ENCODE measurements at regions not wholly inside any gene's neighbourhood (a gene's known extent, or its start where the extent isn't known, plus 50 kb on each side); places are given as distances from the start of the nearest gene placed in this dataset.
"Not testable (repeated sequence)": the region's sequence is repeated elsewhere in the genome, so short reads cannot be mapped to it uniquely, and the experiment has no call there.

DNA sequence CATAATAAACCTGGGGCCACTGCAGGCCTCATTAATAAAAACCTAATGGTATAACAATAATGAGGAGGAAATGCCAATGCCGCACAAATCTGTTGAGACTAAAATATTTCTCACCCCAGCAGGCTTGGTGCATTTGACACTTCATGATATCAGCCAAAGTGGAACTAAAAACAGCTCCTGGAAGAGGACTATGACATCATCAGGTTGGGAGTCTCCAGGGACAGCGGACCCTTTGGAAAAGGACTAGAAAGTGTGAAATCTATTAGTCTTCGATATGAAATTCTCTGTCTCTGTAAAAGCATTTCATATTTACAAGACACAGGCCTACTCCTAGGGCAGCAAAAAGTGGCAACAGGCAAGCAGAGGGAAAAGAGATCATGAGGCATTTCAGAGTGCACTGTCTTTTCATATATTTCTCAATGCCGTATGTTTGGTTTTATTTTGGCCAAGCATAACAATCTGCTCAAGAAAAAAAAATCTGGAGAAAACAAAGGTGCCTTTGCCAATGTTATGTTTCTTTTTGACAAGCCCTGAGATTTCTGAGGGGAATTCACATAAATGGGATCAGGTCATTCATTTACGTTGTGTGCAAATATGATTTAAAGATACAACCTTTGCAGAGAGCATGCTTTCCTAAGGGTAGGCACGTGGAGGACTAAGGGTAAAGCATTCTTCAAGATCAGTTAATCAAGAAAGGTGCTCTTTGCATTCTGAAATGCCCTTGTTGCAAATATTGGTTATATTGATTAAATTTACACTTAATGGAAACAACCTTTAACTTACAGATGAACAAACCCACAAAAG is 580.9 kb upstream of the TMEFF2 start:
- no peak for DNase-seq (ENCODE audit: low read depth)

DNA sequence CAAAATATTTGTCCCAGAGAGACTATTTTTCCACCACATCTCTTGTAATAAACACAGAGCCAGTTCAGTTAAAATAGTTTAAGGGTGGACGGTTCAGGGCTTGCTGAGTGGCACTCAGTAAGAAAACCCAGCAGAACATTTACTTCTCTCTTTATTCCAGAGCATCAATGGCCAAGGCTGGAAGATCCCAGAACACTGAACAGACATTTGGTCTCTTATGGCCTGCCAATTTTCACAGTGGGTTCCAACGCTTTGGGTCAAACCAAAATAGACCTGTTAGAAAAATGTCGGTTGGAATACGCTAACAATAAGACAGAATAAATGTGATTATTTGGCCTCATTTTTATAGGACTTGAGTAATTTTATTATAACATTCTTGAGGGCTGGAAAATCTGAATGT is 580.3 kb upstream of the TMEFF2 start:
- no peak for DNase-seq (ENCODE audit: low read depth)

DNA sequence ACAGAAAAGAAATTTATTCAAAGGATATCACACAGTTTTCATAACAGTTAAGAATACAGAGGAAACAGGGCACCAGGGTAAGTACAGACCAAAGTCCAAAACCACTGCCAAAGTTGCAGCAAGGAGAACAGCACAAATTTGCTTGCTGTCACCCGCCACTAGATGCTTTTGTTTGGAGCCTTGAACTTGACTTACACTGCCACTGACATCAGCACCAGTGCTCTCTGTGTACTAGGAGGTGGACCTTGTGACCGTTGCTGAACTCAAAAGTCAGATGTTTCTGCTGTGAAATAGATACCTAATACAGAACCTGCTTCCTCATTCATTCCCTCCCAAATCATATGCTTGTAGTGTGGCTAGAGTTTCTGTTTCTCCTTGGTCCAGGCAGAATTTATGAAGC is 578.3 kb upstream of the TMEFF2 start:
- no peak for DNase-seq (ENCODE audit: low read depth)

DNA sequence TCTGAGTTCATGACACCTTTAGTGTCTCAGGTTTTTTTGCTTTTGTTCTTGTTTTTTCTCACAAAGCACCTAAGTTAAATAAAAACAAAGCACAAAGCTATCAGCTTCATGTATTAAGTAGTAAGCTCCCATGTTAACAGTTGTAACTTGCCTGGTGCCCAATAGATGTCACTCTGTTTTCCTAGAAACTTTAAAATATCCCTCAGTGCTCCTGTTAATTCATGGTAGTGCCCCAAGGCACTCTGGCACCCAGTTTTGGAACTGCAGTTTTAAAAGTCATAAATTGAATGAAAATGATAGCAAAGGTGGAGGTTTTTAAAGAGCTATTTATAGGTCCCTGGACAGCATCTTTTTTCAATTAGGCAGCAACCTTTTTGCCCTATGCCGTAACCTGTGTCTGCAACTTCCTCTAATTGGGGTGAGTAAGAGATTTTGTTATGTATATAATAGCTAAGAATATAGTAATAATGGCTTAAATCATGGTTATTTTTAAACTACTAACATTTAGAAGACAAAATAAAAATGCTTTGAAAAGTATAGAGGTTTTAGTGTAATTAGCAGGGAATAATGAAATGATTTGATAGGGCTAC is 555.0 kb upstream of the TMEFF2 start:
- DNase-seq (ENCODE audit: low read depth), result no peak

DNA sequence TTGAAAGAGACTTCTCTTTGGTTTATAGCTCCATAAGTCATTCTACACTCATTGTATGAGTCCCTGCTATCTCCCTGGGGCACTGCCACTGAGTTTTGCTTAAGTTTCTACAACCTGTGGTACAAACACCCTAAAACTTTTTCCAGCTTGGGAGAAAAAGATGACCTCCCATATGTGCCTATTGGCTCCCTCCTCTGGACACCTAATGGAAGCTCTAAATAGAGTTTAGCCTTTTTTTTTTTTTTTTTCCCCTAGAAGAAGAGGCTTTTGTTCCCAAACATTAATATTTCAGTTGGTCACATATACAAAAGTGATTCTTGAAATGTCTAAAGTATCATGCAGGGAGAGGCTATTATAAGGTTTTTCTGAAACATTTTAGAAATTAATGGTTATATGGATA is 547.2 kb upstream of the TMEFF2 start:
- DNase-seq (ENCODE audit: low read depth), result no peak

DNA sequence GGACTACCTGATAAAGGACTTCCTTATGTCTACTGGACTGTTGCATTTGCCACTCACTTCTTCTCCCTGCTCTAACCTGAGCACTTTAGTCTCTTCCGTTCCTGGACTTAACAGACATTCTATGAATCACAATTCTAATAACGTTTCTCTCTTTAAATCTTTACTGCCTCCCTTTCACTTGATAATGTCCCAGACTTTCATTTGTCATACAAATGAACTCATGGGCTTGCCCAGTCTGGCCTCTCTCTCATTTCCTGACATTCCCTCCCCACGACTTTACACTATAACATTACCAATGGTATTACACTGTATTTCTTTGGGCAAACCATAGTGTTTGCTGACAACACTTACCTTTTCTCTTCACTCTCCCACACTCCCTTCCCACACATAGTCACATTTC is 540.7 kb upstream of the TMEFF2 start:
- DNase-seq (ENCODE audit: low read depth), result no peak

DNA sequence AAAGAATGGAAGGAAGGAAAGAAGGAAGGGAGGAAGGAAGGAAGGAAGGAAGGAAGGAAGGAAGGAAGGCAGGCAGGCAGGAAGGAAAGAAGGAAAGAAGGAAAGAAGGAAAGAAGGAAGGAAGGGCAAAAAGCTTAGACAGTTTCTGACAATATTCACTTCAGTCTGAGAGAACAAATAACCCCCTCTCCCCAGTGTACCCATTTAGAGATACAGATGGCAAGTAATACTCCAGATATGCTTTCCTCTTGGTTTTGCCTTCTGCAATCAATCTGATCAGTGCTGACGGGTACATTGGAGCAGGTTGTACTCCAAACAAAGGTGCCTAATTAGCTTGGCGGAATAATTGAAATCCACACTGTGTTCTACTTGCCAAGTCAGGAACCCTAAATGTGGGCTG is 534.6 kb upstream of the TMEFF2 start:
- no peak for DNase-seq (ENCODE audit: low read depth)

DNA sequence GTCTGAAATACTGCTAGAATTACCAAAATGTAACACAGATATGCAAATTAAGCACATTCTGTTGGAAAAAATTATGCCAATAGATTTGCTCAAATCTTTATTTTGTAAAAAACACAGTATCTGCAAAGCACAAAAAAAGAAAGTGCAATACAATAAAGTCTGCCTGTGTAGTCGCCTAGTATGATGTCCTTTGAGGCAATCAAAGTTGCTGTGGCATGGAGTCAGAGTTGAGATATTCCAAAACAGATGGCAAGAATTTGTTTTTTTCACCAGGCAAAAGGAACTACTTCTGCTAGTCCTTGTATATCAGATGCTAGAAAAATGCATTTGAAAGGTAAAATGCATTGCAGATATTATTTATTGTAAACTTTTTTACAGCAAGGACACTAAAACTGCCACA is 531.3 kb upstream of the TMEFF2 start:
- no peak for DNase-seq (ENCODE audit: low read depth)

DNA sequence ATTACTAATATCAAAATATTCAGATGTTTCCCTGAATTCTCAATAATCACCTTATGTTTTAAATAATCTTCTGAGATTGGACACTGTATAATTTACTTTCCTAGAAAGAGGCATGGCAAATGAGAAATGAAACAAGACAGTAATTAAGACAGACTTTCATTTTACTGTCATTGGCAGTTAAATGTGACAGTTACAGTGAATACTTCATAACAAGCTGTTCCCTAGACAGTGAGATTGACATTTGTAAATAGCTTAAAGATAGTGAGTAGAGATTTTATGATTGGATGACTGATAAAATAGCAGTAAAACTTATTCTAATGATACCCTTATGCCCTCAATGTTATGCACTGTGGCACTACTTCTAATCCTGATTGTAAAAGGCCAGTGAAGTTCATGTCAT is 524.9 kb upstream of the TMEFF2 start:
- no peak for DNase-seq (ENCODE audit: low read depth)

DNA sequence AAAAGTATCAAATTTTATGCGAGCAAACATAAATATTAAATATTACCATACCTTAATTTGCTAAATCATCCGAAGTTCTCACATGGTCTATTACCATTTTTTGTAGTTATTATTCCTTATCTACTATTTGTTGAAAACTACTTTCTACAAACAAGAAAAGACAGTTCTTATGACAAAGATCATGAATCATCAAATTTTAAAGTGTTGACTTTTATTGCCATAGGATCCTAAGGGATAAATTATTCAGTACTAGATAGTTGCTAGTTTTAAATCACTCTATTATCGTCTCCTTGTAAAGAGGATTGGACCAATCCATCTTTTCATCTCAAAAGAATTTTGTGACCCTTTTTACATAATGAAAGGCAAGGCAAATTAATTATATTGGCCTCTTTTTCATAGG is 523.6 kb upstream of the TMEFF2 start:
- no peak for DNase-seq (ENCODE audit: low read depth)

DNA sequence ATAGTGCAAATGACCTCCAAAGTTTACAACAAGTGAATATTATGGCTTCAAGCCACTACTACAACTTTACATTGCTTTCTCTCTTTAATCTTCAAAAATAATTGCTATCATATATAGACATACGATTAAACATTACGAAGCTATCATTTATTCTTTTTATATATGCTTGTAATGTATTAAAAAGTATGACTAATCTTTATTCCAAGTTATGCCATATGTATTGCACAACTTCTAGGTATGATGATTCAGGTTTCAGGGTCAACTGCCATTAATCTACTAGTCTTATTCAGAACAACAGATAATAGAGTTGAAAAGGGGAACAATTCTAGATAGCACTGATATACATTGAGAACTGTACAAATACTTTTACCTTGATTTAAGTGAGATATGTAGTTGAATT is 506.2 kb upstream of the TMEFF2 start:
- no peak for DNase-seq (ENCODE audit: low read depth)

DNA sequence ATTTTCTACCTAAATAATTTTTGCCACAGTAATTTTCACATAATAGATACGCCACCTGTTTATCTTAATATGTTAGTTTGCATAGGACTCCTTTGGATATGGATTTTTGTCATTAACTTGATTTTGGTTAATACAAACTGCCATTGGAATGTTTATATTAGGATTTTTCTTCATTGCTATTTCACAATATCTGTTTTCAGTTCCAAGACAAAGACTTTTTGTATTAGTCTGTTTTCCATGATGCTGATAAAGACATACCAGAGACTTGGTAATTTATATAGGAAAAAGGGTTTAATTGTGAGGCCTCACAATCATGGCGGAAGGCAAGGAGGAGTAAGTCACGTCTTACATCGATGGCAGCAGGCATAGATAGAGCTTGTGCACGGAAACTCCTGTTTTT is 503.1 kb upstream of the TMEFF2 start:
- DNase-seq (ENCODE audit: low read depth), result no peak

DNA sequence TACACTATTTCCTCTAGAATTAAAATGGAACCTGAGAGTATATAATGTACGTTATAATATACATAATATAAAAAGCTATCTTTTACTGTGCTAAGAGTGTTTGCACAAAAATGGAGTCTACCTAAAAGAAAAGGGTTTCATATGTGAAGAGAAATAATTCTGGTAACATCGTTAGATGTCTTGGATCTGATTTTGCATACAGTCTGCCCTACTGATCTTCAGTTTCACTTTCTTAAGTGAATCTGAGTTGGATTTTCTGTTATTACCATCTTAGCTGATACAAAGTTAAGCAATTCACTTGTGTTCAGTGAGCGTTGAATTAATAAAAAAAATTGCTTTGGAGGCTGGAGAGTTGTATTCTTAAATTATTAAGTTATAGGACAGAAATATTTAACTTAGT is 502.1 kb upstream of the TMEFF2 start:
- no peak for DNase-seq (ENCODE audit: low read depth)

DNA sequence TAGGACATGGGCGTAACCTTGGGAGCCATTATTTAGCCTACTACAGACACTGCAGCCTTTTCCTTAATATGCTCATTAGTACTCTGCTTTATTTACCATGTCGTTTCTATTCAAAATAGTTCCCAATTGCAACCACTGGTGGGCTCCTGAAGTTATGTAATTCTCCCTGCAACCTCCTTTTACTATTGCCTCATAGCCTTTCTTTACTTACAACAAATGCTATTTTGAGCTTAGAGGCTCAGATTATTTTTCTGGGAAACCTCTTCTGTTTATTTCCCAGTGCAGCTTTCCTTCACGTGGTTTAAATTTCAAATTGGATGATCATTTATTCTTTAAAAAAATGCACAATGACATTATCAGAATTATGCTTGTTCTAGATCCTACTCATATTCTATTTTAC is 492.3 kb upstream of the TMEFF2 start:
- DNase-seq (ENCODE audit: low read depth), result no peak

DNA sequence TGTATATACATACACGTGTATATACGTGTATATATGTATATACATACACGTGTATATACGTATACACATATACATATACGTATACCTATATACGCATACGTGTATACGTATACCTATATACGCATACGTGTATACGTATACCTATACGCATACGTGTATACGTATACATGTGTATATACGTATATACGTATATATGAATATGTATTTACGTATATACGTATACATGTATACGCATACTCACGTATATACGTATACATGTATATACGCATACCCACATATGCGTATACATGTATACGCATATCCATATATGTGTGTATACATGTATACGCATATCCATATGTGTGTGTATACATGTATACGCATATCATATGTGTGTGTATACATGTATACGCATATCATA is 487.8 kb upstream of the TMEFF2 start:
- DNase-seq (ENCODE audit: low read depth), result not testable (repeated sequence)

DNA sequence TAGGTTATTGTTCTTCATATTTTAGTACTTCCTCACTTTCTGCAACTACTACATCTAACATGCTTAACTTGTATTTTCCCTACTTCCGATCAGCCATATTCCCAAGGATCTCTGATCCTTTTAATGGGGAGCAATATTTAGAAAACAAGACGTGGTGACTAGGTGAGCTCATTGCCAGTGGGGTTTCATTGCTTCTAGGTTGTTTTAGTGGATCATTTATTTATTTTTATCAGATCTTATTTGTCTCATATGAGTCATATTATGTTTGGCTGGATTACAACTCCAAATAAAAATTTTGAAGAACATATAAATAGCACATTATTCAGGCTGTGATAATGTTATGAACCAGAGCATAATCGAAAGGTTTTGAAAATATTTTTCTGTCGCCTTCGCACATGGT is 480.9 kb upstream of the TMEFF2 start:
- DNase-seq (ENCODE audit: low read depth), result no peak

DNA sequence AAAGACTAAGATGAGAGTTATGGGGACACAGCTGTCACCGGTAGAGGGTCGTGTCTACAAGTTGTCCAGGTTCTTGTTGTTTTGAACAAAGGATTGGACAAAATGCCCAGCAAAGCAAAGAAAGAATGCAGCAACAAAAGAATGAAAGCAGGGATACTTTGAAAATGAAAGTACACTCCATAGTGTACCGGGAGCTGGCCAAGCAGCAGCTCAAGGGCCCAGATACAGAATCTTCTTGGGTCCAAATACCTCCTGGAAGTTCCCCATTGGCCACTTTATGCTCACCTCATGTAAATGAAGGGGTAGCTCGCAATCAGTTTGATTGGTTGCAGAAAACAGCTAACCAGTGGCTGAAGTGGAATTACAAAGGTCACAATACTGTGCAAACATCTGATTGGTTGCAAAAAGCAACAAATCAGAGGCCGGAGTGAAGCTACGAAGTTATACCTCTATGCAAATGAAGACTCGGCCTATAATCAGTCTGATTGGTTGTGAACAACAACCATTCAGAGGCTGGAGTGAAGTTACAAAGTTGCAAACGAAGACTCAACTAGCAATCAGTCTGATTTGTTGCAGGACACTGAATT is 474.9 kb upstream of the TMEFF2 start:
- DNase-seq (ENCODE audit: low read depth), result no peak

DNA sequence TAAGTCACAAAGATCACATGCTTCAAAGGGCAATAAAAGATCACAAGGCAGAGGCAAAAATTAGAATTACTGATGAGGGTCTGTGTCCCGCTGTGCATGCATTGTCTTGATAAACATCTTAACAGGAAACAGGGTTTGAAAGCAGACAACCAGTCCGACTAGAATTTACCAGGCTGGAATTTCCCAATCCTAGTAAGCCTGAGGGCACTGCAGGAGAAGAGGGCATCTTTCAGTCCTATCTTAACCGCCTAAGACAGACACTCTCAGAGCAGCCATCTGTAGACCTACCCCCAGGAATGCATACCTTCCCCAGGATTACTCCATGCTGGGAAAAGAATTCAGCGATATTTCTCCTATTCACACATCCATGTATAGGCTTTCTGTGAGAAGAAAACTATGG is 465.8 kb upstream of the TMEFF2 start:
- DNase-seq (ENCODE audit: low read depth), result not testable (repeated sequence)

DNA sequence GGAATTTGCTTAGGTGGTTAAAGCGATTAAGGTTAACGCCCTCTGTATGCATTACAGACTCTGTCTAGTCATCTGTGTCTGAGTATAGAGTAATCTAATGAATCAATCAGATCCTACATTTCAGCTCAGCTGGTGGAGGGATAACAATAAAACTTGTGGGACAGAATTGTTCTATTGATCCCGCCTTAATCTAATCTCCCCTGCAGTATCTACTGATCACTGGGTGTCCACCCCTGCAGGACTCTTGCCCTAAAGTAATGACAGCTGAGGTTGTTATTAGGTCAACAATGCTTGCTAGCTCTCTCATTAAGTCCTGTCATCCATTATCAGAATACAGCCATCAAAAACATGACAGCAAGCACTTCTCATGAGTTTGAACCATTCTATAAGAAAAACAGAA is 462.6 kb upstream of the TMEFF2 start:
- no peak for DNase-seq (ENCODE audit: low read depth)

DNA sequence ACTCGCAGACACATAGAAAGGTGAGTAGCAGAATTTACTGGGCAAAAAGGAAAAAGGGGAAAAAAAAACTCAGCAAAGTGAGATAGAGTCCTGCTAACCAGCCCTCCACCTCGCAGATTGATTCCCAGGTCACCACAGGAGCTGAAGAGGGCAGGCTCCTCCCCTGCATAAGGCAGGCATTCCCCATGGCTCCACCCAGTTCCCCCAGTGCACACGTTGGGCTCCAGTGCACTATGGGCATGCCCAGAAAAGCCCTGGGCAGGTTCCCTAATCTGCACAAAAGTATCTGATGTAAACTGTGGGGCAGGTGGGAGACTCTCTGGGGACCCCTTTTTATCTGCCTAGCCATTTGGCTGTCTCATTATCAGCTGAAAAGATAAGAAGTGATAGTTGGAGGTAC is 461.2 kb upstream of the TMEFF2 start:
- DNase-seq (ENCODE audit: low read depth), result no peak

DNA sequence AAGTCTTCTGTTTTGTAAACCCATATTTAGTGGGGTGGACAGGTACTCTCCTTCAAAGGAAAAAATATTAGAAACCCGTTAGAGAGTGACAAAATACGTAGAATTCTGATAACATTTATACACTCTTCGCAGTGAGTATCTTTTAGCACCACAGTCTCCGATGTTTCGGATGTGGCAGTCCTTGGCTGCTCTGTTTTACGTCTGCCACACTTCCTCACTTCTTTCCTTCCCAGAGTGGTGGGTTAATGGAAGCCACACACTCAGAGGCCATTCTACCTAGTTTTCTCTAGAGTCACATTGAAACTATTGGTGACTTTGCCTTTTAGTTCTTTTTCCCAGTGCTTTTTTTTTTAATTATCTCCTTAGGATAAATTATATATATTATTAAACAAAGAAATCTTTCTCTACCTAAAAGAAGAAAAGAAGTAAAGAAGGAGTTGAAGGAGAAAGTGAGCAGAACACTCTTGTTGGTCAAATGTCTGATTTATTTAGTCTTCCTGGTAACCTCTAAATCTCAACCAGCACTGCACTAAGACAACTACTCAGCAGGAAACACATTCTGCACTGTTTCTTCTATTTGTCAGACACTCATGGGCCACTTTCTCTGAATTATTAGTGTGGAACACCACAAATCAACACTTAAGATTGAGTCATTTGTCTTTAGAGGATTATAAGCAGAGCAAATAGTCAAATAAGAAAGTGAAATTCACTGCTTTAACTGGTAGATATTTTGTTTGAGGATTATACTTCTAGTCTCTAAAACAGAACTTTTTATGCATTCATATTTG is 451.3 kb upstream of the TMEFF2 start:
- DNase-seq (ENCODE audit: low read depth), result no peak

DNA sequence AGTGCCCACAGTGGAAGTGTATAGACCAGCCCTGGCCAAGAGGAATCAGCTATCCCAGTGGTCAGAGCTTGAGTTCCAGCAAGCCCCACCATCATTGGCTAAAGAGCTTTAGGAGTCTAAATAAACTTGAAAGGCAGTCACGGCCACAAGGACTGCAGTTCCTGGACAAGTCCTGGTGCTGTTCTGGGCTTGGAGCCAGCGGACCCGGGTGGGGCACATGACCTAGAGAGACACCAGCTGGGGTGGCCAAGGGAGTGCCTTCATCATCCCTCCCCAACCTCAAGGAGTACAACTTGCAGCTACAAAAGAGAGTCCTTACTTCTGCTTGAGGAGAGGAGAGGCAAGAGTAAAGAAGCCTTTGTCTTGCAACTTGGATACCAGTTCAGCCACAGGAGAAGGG is 439.8 kb upstream of the TMEFF2 start:
- DNase-seq (ENCODE audit: low read depth), result no peak

DNA sequence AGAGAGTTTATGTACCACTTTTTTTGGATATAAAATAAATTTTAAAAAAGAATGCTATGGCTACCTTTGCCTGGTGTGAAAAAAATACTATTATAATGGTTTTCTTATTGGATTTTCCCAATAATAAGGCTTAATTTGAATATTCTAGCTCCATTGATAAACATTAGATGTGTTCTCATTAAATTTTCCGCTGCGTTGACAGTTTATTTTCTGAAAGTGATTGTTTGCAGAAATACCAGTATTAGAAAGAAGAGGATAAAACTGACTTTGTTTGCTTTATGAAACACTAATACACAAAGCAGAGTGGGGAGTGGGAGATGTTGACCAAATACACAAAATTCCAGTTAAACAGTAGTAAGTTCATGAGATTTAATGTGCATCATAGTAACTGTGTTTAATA is 433.3 kb upstream of the TMEFF2 start:
- no peak for DNase-seq (ENCODE audit: low read depth)

All from stimulated activated CD4-positive, alpha-beta T cell treated with anti-CD3 and anti-CD28 coated beads, Interleukin-2, amount 100 ng/mL, for 4 hours (primary cell).